Calu3 (cell line): ENCODE measurements at regions not wholly inside any gene's neighbourhood (a gene's known extent, or its start where the extent isn't known, plus 50 kb on each side); places are given as distances from the start of the nearest gene placed in this dataset.
"Not testable (repeated sequence)": the region's sequence is repeated elsewhere in the genome, so short reads cannot be mapped to it uniquely, and the experiment has no call there.

Experiments used
- BruUV-seq: library from RNA; stranded (reverse); fragments of 400-500 nt; replicated peaks from 2 replicates; lab custom pipeline; 2021; lab: Mats Ljungman, UMichigan
- CTCF ChIA-PET: fragments of 300-600 bp; sonication (Branson Sonifier 250); formaldehyde crosslinking; loops from one replicate; lab custom pipeline; 2022; ENCODE audit warnings: antibody characterized with exemption; lab: Charles Lee
- DNase-seq: peaks from one replicate; pipeline ENCODE4 v3.0.0; 2022
- H3K27ac Mint-ChIP-seq: one replicate; pipeline ENCODE4 v1.8.0; 2022; ENCODE audit warnings: mixed read lengths; ENCODE audit not compliant: unreplicated experiment
- H3K27me3 Mint-ChIP-seq: one replicate; pipeline ENCODE4 v1.8.0; 2022; ENCODE audit warnings: mixed read lengths; ENCODE audit not compliant: unreplicated experiment
- H3K36me3 Mint-ChIP-seq: one replicate; pipeline ENCODE4 v1.8.0; 2022; ENCODE audit warnings: mild to moderate bottlenecking, moderate library complexity, mixed read lengths; ENCODE audit not compliant: insufficient read depth, unreplicated experiment
- H3K4me1 Mint-ChIP-seq: one replicate; pipeline ENCODE4 v1.8.0; 2022; ENCODE audit warnings: mild to moderate bottlenecking, low read depth, mixed read lengths; ENCODE audit not compliant: unreplicated experiment
- H3K4me3 Mint-ChIP-seq: one replicate; pipeline ENCODE4 v1.8.0; 2022; ENCODE audit warnings: mild to moderate bottlenecking, low read depth, moderate library complexity, mixed read lengths; ENCODE audit not compliant: unreplicated experiment
- H3K9me3 Mint-ChIP-seq: one replicate; pipeline ENCODE4 v1.8.0; 2022; ENCODE audit warnings: low read depth, mixed read lengths; ENCODE audit not compliant: unreplicated experiment
- intact Hi-C: fragments of 100-400 bp; cut with micrococcal nuclease; formaldehyde crosslinking; loops from one replicate; pipeline ENCODE4 v1.10.0; 2022; ENCODE audit not compliant: unreplicated experiment
- TF ChIP-seq, protein P1 (sequence below): fragments of 200-600 bp; IDR thresholded peaks from one replicate; pipeline ENCODE4 v1.8.0; 2022; ENCODE audit warnings: antibody characterized with exemption; ENCODE audit not compliant: unreplicated experiment

GRCh38 chr3:182327196-182327681 is 466.1 kb upstream of the ATP11B start:
- Mint-ChIP-seq H3K4me1 (peaks cover 45% of the 10 kb centered on the region), H3K4me3 (no peak overlapping the region), H3K27me3 (no peaks in the 10 kb centered on the region), H3K9me3 (no peaks in the 10 kb centered on the region), H3K36me3 (no peaks in the 10 kb centered on the region), H3K27ac (no peak overlapping the region)
- TF ChIP-seq, protein P1, sequence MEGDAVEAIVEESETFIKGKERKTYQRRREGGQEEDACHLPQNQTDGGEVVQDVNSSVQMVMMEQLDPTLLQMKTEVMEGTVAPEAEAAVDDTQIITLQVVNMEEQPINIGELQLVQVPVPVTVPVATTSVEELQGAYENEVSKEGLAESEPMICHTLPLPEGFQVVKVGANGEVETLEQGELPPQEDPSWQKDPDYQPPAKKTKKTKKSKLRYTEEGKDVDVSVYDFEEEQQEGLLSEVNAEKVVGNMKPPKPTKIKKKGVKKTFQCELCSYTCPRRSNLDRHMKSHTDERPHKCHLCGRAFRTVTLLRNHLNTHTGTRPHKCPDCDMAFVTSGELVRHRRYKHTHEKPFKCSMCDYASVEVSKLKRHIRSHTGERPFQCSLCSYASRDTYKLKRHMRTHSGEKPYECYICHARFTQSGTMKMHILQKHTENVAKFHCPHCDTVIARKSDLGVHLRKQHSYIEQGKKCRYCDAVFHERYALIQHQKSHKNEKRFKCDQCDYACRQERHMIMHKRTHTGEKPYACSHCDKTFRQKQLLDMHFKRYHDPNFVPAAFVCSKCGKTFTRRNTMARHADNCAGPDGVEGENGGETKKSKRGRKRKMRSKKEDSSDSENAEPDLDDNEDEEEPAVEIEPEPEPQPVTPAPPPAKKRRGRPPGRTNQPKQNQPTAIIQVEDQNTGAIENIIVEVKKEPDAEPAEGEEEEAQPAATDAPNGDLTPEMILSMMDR = no peak
- intact Hi-C loops = no loop called here
- CTCF ChIA-PET = no interaction called here
- no TSS peak for BruUV-seq
- DNase-seq = no peak

DNA sequence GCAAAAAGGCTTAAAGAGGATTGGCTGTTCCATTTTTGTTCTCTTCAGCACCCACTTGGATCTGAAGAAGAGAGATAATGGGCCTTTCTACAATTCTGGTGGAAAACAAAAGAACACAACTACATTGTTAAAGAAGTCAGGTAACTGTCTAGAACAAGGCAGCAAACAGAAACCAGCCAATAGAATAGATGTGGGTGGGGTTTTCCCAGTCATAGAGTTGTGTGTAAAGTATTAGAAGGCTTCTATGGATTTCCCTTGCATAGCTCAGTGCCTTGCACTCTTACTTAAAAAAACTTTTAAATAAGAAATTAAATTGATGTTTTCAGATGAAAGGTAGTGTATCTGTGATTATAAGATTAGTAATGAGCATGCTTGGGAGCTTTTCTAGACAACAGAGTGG is 462.7 kb upstream of the ATP11B start:
- no TSS peak for BruUV-seq
- H3K27me3 Mint-ChIP-seq = no peaks in the 10 kb centered on the region
- intact Hi-C loops = no loop called here
- no peak for DNase-seq
- no peak overlapping the region for H3K4me3 Mint-ChIP-seq
- CTCF ChIA-PET = no interaction called here
- no peak overlapping the region for H3K27ac Mint-ChIP-seq
- TF ChIP-seq, protein P1 = no peak
- peaks cover 3% of the 10 kb centered on the region for H3K9me3 Mint-ChIP-seq
- peaks cover 18% of the 10 kb centered on the region for H3K4me1 Mint-ChIP-seq
- no peaks in the 10 kb centered on the region for H3K36me3 Mint-ChIP-seq

DNA sequence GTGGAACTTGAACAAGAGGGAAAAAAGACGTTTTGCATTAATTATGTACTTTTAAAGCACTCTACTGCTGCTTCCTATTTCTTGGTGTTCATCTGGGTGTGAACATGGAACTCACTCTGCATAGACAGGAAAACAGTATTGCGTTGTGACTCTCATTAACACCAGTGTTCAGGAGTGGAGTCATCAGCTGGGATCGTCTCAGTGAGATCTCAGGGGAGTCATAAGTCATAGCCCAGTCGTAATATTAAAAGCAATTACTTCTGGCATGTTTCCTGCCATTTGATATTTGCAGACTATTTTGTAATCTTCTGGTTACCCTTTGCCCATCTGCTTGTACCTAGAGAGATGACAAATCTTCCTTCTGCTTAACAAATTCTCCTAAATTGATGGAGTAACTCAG is 462.0 kb upstream of the ATP11B start:
- TF ChIP-seq, protein P1 = no peak
- Mint-ChIP-seq H3K36me3 (no peaks in the 10 kb centered on the region), H3K4me3 (no peak overlapping the region), H3K9me3 (peaks cover 5% of the 10 kb centered on the region), H3K4me1 (peaks cover 13% of the 10 kb centered on the region), H3K27ac (no peak overlapping the region), H3K27me3 (no peaks in the 10 kb centered on the region)
- CTCF ChIA-PET = no interaction called here
- no TSS peak for BruUV-seq
- intact Hi-C loops = no loop called here
- no peak for DNase-seq

- no peak for DNase-seq
- TF ChIP-seq, protein P1 = no peak
- Mint-ChIP-seq H3K27me3 (no peaks in the 10 kb centered on the region), H3K27ac (no peak overlapping the region), H3K9me3 (peaks cover 11% of the 10 kb centered on the region), H3K36me3 (no peaks in the 10 kb centered on the region), H3K4me1 (peaks cover 9% of the 10 kb centered on the region), H3K4me3 (no peak overlapping the region)
- no TSS peak for BruUV-seq
- intact Hi-C loops = no loop called here
- CTCF ChIA-PET = no interaction called here
Measured at GRCh38 chr3:182342252-182342651, 451.1 kb upstream of the ATP11B start.

GRCh38 chr3:182344026-182344425 is 449.3 kb upstream of the ATP11B start:
- H3K4me1 Mint-ChIP-seq, H3K27ac Mint-ChIP-seq, intact Hi-C loops, H3K36me3 Mint-ChIP-seq, BruUV-seq, H3K27me3 Mint-ChIP-seq, DNase-seq, CTCF ChIA-PET, H3K4me3 Mint-ChIP-seq: not testable (repeated sequence)
- peaks cover 11% of the 10 kb centered on the region for H3K9me3 Mint-ChIP-seq
